ENCODE measurements at regions not wholly inside any gene's neighbourhood (a gene's known extent, or its start where the extent isn't known, plus 50 kb on each side); places are given as distances from the start of the nearest gene placed in this dataset.
"Not testable (repeated sequence)": the region's sequence is repeated elsewhere in the genome, so short reads cannot be mapped to it uniquely, and the experiment has no call there.

DNA sequence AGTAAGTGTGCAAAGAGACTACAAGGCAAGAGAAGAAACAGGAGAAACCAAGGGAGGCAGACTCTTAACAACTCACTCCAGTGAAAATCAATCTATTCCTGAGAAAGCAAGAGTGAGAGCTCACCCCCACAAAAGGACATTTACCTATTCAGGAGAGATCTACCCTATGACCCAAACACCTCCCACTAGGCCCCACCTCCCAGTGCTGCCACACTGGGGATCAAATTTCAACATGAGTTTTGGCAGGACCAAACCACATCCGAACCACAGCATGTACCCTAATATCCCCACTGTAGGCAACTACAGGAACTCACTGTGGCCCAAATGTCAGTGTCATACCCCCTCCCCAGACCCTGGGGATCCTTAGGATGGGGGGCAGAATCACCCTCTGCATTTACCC, 526.2 kb upstream of the B3GAT1 start:
- Histone ChIP-seq H3K27ac (ENCODE audit: low read length in 2 of 2) (no peak overlapping the region), H2AFZ (ENCODE audit: insufficient read depth, low read depth, low read length, poor library complexity, severe bottlenecking) (no peak overlapping the region), H3K27me3 (replicated peaks in 1 of 4; ENCODE audit: control extremely low read depth in 1 of 4, control insufficient read depth in 3 of 4, insufficient read depth in 4 of 4, low read length in 3 of 4) (peaks cover 0 to 2% (median 0%) of the 10 kb centered on the region in 4 experiments), H3K9ac (ENCODE audit: low read length) (no peak overlapping the region), H4K20me1 (ENCODE audit: control insufficient read depth, insufficient read depth, low read length, poor library complexity, severe bottlenecking) (no peaks in the 10 kb centered on the region), H3K4me1 (ENCODE audit: control insufficient read depth in 2 of 2, insufficient read depth in 2 of 2, low read length in 2 of 2) (no peaks in the 10 kb centered on the region), H3K4me2 (replicated peaks; ENCODE audit: low read depth, low read length, poor library complexity, severe bottlenecking) (no peak overlapping the region), H3K79me2 (ENCODE audit: control insufficient read depth, insufficient read depth, low read length) (no peaks in the 10 kb centered on the region), H3K9me3 (ENCODE audit: control extremely low read depth in 1 of 3, control insufficient read depth in 2 of 3, insufficient read depth in 1 of 3, low read length in 2 of 3) (no peaks in the 10 kb centered on the region), H3K4me3 (ENCODE audit: control extremely low read depth in 1 of 5, extremely low read depth in 1 of 5, insufficient read depth in 1 of 5, low read depth in 2 of 5, low read length in 4 of 5) (no peak overlapping the region), H3K36me3 (replicated peaks in 1 of 2; ENCODE audit: control extremely low read depth in 1 of 2, control insufficient read depth in 1 of 2, extremely low read depth in 1 of 2, insufficient read depth in 2 of 2, low read length in 1 of 2) (no peaks in the 10 kb centered on the region)
- intact Hi-C loops (cut with micrococcal nuclease) = no loop called here
- POLR2A ChIA-PET = no interaction called here
- no peaks in the 10 kb centered on the region for H3K9me3 Mint-ChIP-seq (ENCODE audit: insufficient read depth)
- ATAC-seq (ENCODE audit: low read depth) (no peak), DNase-seq (no peak)
- no peak for TF ChIP-seq EZH2 (IDR thresholded peaks at IDR 0.05; ENCODE audit: borderline replicate concordance, insufficient read depth, low read depth, low read length, poor library complexity, severe bottlenecking)
- TF ChIP-seq, protein P1, sequence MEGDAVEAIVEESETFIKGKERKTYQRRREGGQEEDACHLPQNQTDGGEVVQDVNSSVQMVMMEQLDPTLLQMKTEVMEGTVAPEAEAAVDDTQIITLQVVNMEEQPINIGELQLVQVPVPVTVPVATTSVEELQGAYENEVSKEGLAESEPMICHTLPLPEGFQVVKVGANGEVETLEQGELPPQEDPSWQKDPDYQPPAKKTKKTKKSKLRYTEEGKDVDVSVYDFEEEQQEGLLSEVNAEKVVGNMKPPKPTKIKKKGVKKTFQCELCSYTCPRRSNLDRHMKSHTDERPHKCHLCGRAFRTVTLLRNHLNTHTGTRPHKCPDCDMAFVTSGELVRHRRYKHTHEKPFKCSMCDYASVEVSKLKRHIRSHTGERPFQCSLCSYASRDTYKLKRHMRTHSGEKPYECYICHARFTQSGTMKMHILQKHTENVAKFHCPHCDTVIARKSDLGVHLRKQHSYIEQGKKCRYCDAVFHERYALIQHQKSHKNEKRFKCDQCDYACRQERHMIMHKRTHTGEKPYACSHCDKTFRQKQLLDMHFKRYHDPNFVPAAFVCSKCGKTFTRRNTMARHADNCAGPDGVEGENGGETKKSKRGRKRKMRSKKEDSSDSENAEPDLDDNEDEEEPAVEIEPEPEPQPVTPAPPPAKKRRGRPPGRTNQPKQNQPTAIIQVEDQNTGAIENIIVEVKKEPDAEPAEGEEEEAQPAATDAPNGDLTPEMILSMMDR (IDR thresholded peaks at IDR 0.05) = no peak
- no peaks in the 10 kb centered on the region for H3K4me1 Mint-ChIP-seq
- H3K27me3 Mint-ChIP-seq = peaks cover 2% of the 10 kb centered on the region
- H3K27ac Mint-ChIP-seq = no peak overlapping the region
- no peak overlapping the region for H3K4me3 Mint-ChIP-seq
- CTCF ChIA-PET = no interaction called here
- no CpG with 5 or more reads among the region's 1 CpG for WGBS (ENCODE audit: insufficient coverage)

DNA sequence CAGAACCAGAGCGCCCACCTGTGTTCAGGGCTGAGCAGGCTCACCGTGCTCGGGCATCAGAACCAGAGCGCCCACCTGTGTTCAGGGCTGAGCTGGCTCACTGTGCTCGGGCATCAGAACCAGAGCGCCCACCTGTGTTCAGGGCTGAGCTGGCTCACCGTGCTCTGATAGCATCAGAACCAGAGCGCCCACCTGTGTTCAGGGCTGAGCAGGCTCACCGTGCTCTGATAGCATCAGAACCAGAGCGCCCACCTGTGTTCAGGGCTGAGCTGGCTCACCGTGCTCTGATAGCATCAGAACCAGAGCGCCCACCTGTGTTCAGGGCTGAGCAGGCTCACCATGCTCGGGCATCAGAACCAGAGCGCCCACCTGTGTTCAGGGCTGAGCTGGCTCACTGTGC, 525.2 kb upstream of the B3GAT1 start:
- H3K4me3 Mint-ChIP-seq; H3K36me3 ChIP-seq (replicated peaks in 1 of 2; ENCODE audit: control extremely low read depth in 1 of 2, control insufficient read depth in 1 of 2, extremely low read depth in 1 of 2, insufficient read depth in 2 of 2, low read length in 1 of 2); intact Hi-C loops (cut with micrococcal nuclease); H3K9ac ChIP-seq (ENCODE audit: low read length); H3K9me3 ChIP-seq (ENCODE audit: control extremely low read depth in 1 of 3, control insufficient read depth in 2 of 3, insufficient read depth in 1 of 3, low read length in 2 of 3); H3K27ac ChIP-seq (ENCODE audit: low read length in 2 of 2); ATAC-seq (ENCODE audit: low read depth); DNase-seq; POLR2A ChIA-PET; H2AFZ ChIP-seq (ENCODE audit: insufficient read depth, low read depth, low read length, poor library complexity, severe bottlenecking); H3K27me3 ChIP-seq (replicated peaks in 1 of 4; ENCODE audit: control extremely low read depth in 1 of 4, control insufficient read depth in 3 of 4, insufficient read depth in 4 of 4, low read length in 3 of 4); H3K79me2 ChIP-seq (ENCODE audit: control insufficient read depth, insufficient read depth, low read length); H3K27me3 Mint-ChIP-seq; H4K20me1 ChIP-seq (ENCODE audit: control insufficient read depth, insufficient read depth, low read length, poor library complexity, severe bottlenecking); H3K4me2 ChIP-seq (replicated peaks; ENCODE audit: low read depth, low read length, poor library complexity, severe bottlenecking); H3K4me1 ChIP-seq (ENCODE audit: control insufficient read depth in 2 of 2, insufficient read depth in 2 of 2, low read length in 2 of 2); H3K27ac Mint-ChIP-seq; H3K4me3 ChIP-seq (ENCODE audit: control extremely low read depth in 1 of 5, extremely low read depth in 1 of 5, insufficient read depth in 1 of 5, low read depth in 2 of 5, low read length in 4 of 5); H3K4me1 Mint-ChIP-seq; H3K9me3 Mint-ChIP-seq (ENCODE audit: insufficient read depth); CTCF ChIA-PET: not testable (repeated sequence)
- WGBS (ENCODE audit: insufficient coverage) = 83% methylated on average over 14 of the region's 14 CpGs
